MCF 10A (cell line): ENCODE measurements at regions not wholly inside any gene's neighbourhood (a gene's known extent, or its start where the extent isn't known, plus 50 kb on each side); places are given as distances from the start of the nearest gene placed in this dataset.

Source experiments
- BruUV-seq: library from RNA; stranded (reverse); fragments of 400-500 nt; replicated peaks from 2 replicates; lab custom pipeline; 2021; lab: Mats Ljungman, UMichigan
- CTCF ChIA-PET: fragments of 300-600 bp; sonication (Branson Sonifier 250); formaldehyde crosslinking; extraction: SDS; loops from one replicate; lab custom pipeline; 2021; ENCODE audit warnings: antibody characterized with exemption, inconsistent platforms; lab: Yijun Ruan, JAX
- POLR2A ChIA-PET: fragments of 300-600, 350-650 bp; sonication (Branson Sonifier 250); formaldehyde crosslinking; extraction: SDS; loops from one replicate; lab custom pipeline; 2020; ENCODE audit warnings: antibody characterized with exemption, inconsistent platforms; lab: Yijun Ruan, JAX
- DNase-seq: peaks from one replicate; pipeline ENCODE4 v3.0.0-alpha.2; 2018; ENCODE audit not compliant: unreplicated experiment
- H3K27ac Mint-ChIP-seq: one replicate; pipeline ENCODE4 v1.8.0; 2022; ENCODE audit warnings: mild to moderate bottlenecking, low read depth, mixed read lengths; ENCODE audit not compliant: unreplicated experiment
- H3K27me3 Mint-ChIP-seq: one replicate; pipeline ENCODE4 v1.8.0; 2022; ENCODE audit warnings: mixed read lengths; ENCODE audit not compliant: insufficient read depth, unreplicated experiment
- H3K36me3 Mint-ChIP-seq: one replicate; pipeline ENCODE4 v1.8.0; 2022; ENCODE audit warnings: mild to moderate bottlenecking, moderate library complexity, mixed read lengths; ENCODE audit not compliant: insufficient read depth, unreplicated experiment
- H3K4me1 Mint-ChIP-seq: one replicate; pipeline ENCODE4 v1.8.0; 2022; ENCODE audit warnings: mixed read lengths; ENCODE audit not compliant: insufficient read depth, unreplicated experiment
- H3K4me3 Mint-ChIP-seq: one replicate; pipeline ENCODE4 v1.8.0; 2022; ENCODE audit warnings: mild to moderate bottlenecking, moderate library complexity, mixed read lengths; ENCODE audit not compliant: unreplicated experiment
- H3K9me3 Mint-ChIP-seq: one replicate; pipeline ENCODE4 v1.8.0; 2022; ENCODE audit warnings: mixed read lengths; ENCODE audit not compliant: unreplicated experiment
- intact Hi-C: fragments of 100-400 bp; cut with micrococcal nuclease; formaldehyde crosslinking; loops from 2 replicates; pipeline ENCODE4 v1.14.1; 2022
- TF ChIP-seq, protein P1 (sequence below): fragments of 200-600 bp; IDR thresholded peaks from one replicate; pipeline ENCODE4 v1.8.0; 2022; ENCODE audit warnings: antibody characterized with exemption, mild to moderate bottlenecking; ENCODE audit not compliant: unreplicated experiment

- H3K27me3 Mint-ChIP-seq, result peaks cover 11% of the 10 kb centered on the region
- no peak for DNase-seq
- no peak overlapping the region for H3K27ac Mint-ChIP-seq
- H3K9me3 Mint-ChIP-seq, result no peaks in the 10 kb centered on the region
- intact Hi-C loops, result loop anchor here (10.0 kb wide), 1 partner anchor 344 kb away; the partner anchor contains the start of gene CDC7
- ChIA-PET CTCF (interaction anchor here (0.6 kb wide), 1 partner anchor 703 kb away, joined by 3 read pairs; no protein-coding TSS in a partner anchor), POLR2A (no interaction called here)
- no TSS peak for BruUV-seq
- H3K4me3 Mint-ChIP-seq, result no peak overlapping the region
- H3K36me3 Mint-ChIP-seq, result no peaks in the 10 kb centered on the region
- no peaks in the 10 kb centered on the region for H3K4me1 Mint-ChIP-seq
- TF ChIP-seq, protein P1, sequence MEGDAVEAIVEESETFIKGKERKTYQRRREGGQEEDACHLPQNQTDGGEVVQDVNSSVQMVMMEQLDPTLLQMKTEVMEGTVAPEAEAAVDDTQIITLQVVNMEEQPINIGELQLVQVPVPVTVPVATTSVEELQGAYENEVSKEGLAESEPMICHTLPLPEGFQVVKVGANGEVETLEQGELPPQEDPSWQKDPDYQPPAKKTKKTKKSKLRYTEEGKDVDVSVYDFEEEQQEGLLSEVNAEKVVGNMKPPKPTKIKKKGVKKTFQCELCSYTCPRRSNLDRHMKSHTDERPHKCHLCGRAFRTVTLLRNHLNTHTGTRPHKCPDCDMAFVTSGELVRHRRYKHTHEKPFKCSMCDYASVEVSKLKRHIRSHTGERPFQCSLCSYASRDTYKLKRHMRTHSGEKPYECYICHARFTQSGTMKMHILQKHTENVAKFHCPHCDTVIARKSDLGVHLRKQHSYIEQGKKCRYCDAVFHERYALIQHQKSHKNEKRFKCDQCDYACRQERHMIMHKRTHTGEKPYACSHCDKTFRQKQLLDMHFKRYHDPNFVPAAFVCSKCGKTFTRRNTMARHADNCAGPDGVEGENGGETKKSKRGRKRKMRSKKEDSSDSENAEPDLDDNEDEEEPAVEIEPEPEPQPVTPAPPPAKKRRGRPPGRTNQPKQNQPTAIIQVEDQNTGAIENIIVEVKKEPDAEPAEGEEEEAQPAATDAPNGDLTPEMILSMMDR, result no peak
Observed at GRCh38 chr1:91160363-91161075, 138.7 kb upstream of the ZNF644 start.

DNA sequence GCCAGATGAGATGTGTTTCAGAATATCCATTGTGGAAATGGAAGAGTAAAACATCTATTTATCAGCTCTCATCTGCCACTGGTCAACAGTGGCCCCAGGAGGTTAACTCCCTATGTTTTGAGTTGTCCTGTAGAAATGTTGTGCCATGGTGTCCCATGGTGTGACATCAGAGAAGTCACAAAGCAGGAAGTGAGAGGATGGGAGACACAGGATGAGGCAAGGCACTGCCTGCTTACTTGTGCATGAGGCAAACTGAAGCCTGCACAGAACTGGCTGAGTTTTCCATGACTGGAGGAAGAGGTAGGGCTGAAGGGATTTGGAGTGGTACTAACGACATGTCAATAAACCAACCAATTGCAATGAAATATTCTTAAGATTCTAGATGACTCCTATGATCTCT lies 131.5 kb upstream of the ZNF644 start:
- Mint-ChIP-seq H3K4me3 (no peak overlapping the region), H3K4me1 (no peaks in the 10 kb centered on the region), H3K36me3 (no peaks in the 10 kb centered on the region), H3K27ac (no peak overlapping the region), H3K9me3 (no peaks in the 10 kb centered on the region), H3K27me3 (peaks cover 11% of the 10 kb centered on the region)
- BruUV-seq, result no TSS peak
- no peak for DNase-seq
- TF ChIP-seq, protein P1, result no peak
- ChIA-PET CTCF (interaction anchor here (0.6 to 7.0 kb wide), 2 partner anchors 12 to 73 kb away, joined by 3 to 53 read pairs; no protein-coding TSS in a partner anchor), POLR2A (no interaction called here)
- intact Hi-C loops, result no loop called here

GRCh38 chr1:91152331-91152730 lies 130.5 kb upstream of the ZNF644 start:
- no peak overlapping the region for H3K4me3 Mint-ChIP-seq
- H3K27me3 Mint-ChIP-seq, result peaks cover 11% of the 10 kb centered on the region
- ChIA-PET POLR2A (no interaction called here), CTCF (interaction anchor here (7.0 kb wide), 1 partner anchor 13 kb away, joined by 53 read pairs; no protein-coding TSS in a partner anchor)
- H3K4me1 Mint-ChIP-seq, result no peaks in the 10 kb centered on the region
- BruUV-seq, result no TSS peak
- intact Hi-C loops, result no loop called here
- H3K36me3 Mint-ChIP-seq, result no peaks in the 10 kb centered on the region
- H3K27ac Mint-ChIP-seq, result no peak overlapping the region
- H3K9me3 Mint-ChIP-seq, result no peaks in the 10 kb centered on the region
- TF ChIP-seq, protein P1, result no peak
- no peak for DNase-seq

GRCh38 chr1:91151702-91152101 lies 129.9 kb upstream of the ZNF644 start:
- TF ChIP-seq, protein P1, result no peak
- Mint-ChIP-seq H3K27me3 (peaks cover 7% of the 10 kb centered on the region), H3K36me3 (no peaks in the 10 kb centered on the region), H3K9me3 (no peaks in the 10 kb centered on the region), H3K27ac (no peak overlapping the region), H3K4me3 (no peak overlapping the region), H3K4me1 (no peaks in the 10 kb centered on the region)
- POLR2A ChIA-PET, result no interaction called here
- CTCF ChIA-PET, result interaction anchor here (0.6 to 7.0 kb wide), 2 partner anchors 14 to 131 kb away, joined by 4 to 53 read pairs; no protein-coding TSS in a partner anchor
- intact Hi-C loops, result no loop called here
- DNase-seq, result no peak
- BruUV-seq, result no TSS peak
